ENCODE measurements at regions not wholly inside any gene's neighbourhood (a gene's known extent, or its start where the extent isn't known, plus 50 kb on each side); places are given as distances from the start of the nearest gene placed in this dataset.

DNA sequence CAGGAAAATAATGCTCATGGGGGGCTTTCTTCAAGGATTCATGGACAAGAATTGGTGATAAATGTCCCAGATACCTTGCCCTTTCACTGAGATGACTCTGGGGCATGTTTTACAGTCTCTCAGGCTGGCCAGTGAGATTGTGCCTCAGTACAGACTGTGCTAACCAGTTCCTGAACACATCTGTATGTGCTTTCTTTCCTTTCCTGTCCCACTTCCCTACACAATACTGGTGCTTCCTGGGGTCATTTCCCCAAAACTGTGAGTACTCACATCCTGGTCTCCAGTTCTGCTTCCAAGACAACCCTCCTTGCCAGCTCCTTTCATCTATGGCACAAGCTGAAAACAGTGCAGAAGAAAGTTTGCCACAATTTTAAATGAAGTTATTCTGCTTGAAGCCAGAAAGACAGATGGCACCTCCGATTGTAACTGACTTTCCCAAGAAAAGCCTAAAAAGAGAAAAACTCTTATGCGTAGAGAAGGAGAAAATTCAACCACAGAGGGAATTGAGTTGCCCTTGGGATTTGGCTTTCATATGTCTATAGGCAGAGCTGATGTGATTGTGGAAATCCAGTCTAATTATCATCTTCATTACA, 134.7 kb downstream of the DRD1 start:
- ATAC-seq = no peak
- TF ChIP-seq ESRRG (CRISPR knock-in tag; IDR thresholded peaks at IDR 0.05) = no peak
- no peak for TF ChIP-seq RARB (CRISPR knock-in tag; IDR thresholded peaks at IDR 0.05)
- TF ChIP-seq ZNF70 (CRISPR knock-in tag; IDR thresholded peaks at IDR 0.05) = no peak
- TF ChIP-seq, protein P1, sequence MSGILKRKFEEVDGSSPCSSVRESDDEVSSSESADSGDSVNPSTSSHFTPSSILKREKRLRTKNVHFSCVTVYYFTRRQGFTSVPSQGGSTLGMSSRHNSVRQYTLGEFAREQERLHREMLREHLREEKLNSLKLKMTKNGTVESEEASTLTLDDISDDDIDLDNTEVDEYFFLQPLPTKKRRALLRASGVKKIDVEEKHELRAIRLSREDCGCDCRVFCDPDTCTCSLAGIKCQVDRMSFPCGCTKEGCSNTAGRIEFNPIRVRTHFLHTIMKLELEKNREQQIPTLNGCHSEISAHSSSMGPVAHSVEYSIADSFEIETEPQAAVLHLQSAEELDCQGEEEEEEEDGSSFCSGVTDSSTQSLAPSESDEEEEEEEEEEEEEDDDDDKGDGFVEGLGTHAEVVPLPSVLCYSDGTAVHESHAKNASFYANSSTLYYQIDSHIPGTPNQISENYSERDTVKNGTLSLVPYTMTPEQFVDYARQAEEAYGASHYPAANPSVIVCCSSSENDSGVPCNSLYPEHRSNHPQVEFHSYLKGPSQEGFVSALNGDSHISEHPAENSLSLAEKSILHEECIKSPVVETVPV (CRISPR knock-in tag; IDR thresholded peaks at IDR 0.05) = no peak
- TF ChIP-seq TCF4 (CRISPR knock-in tag; IDR thresholded peaks at IDR 0.05; ENCODE audit: borderline replicate concordance) = no peak
- no peak for TF ChIP-seq TOX (CRISPR knock-in tag; IDR thresholded peaks at IDR 0.05; ENCODE audit: borderline replicate concordance)
- TF ChIP-seq, protein P2, sequence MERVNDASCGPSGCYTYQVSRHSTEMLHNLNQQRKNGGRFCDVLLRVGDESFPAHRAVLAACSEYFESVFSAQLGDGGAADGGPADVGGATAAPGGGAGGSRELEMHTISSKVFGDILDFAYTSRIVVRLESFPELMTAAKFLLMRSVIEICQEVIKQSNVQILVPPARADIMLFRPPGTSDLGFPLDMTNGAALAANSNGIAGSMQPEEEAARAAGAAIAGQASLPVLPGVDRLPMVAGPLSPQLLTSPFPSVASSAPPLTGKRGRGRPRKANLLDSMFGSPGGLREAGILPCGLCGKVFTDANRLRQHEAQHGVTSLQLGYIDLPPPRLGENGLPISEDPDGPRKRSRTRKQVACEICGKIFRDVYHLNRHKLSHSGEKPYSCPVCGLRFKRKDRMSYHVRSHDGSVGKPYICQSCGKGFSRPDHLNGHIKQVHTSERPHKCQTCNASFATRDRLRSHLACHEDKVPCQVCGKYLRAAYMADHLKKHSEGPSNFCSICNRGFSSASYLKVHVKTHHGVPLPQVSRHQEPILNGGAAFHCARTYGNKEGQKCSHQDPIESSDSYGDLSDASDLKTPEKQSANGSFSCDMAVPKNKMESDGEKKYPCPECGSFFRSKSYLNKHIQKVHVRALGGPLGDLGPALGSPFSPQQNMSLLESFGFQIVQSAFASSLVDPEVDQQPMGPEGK (CRISPR knock-in tag; IDR thresholded peaks at IDR 0.05; ENCODE audit: borderline replicate concordance) = no peak
- no peak for TF ChIP-seq ZNF565 (CRISPR knock-in tag; conservative IDR thresholded peaks at IDR 0.05; ENCODE audit: low read depth)
- TF ChIP-seq SNAI2 (CRISPR knock-in tag; IDR thresholded peaks at IDR 0.05) = no peak
- TF ChIP-seq, protein P3, sequence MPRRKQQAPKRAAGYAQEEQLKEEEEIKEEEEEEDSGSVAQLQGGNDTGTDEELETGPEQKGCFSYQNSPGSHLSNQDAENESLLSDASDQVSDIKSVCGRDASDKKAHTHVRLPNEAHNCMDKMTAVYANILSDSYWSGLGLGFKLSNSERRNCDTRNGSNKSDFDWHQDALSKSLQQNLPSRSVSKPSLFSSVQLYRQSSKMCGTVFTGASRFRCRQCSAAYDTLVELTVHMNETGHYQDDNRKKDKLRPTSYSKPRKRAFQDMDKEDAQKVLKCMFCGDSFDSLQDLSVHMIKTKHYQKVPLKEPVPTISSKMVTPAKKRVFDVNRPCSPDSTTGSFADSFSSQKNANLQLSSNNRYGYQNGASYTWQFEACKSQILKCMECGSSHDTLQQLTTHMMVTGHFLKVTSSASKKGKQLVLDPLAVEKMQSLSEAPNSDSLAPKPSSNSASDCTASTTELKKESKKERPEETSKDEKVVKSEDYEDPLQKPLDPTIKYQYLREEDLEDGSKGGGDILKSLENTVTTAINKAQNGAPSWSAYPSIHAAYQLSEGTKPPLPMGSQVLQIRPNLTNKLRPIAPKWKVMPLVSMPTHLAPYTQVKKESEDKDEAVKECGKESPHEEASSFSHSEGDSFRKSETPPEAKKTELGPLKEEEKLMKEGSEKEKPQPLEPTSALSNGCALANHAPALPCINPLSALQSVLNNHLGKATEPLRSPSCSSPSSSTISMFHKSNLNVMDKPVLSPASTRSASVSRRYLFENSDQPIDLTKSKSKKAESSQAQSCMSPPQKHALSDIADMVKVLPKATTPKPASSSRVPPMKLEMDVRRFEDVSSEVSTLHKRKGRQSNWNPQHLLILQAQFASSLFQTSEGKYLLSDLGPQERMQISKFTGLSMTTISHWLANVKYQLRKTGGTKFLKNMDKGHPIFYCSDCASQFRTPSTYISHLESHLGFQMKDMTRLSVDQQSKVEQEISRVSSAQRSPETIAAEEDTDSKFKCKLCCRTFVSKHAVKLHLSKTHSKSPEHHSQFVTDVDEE (CRISPR knock-in tag; IDR thresholded peaks at IDR 0.05) = no peak
- TF ChIP-seq ARNTL (CRISPR knock-in tag; IDR thresholded peaks at IDR 0.05; ENCODE audit: borderline replicate concordance, low read depth) = no peak
- no peak for TF ChIP-seq BACH2 (CRISPR knock-in tag; IDR thresholded peaks at IDR 0.05; ENCODE audit: borderline replicate concordance)
- no peak for TF ChIP-seq PPARA (CRISPR knock-in tag; IDR thresholded peaks at IDR 0.05; ENCODE audit: borderline replicate concordance)
- no peak for TF ChIP-seq CSDC2 (CRISPR knock-in tag; IDR thresholded peaks at IDR 0.05)
- TF ChIP-seq OSR1 (CRISPR knock-in tag; IDR thresholded peaks at IDR 0.05) = no peak
- TF ChIP-seq ZNF8 (CRISPR knock-in tag; IDR thresholded peaks at IDR 0.05) = no peak
- TF ChIP-seq POU6F1 (CRISPR knock-in tag; IDR thresholded peaks at IDR 0.05; ENCODE audit: borderline replicate concordance, low read depth) = no peak
- TF ChIP-seq ZFP3 (CRISPR knock-in tag; IDR thresholded peaks at IDR 0.05) = no peak
- TF ChIP-seq ISL1 (CRISPR knock-in tag; IDR thresholded peaks at IDR 0.05) = no peak
- TF ChIP-seq CREB5 (CRISPR knock-in tag; IDR thresholded peaks at IDR 0.05; ENCODE audit: low read depth) = no peak

DNA sequence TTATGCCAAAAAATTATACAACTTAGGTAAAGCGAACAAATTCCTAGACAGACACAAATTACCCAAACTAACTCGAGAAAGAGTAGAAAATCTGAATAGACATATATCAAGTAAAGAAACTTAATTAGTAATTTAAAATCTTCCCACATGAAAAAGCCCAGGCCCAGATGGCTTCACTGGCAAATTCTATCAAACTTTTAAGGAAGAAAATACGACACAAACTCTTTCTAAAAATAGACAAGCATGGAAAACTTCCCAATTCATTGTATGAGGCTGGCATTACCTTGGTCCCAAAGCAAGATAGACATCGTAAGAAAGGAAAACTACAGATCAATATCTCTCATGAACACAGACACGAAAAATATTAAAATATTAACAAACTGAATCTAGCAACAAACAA, 135.3 kb downstream of the DRD1 start:
- ATAC-seq = no peak
- TF ChIP-seq ZNF565 (CRISPR knock-in tag; conservative IDR thresholded peaks at IDR 0.05; ENCODE audit: low read depth) = no peak
- no peak for TF ChIP-seq PPARA (CRISPR knock-in tag; IDR thresholded peaks at IDR 0.05; ENCODE audit: borderline replicate concordance)
- TF ChIP-seq ISL1 (CRISPR knock-in tag; IDR thresholded peaks at IDR 0.05) = no peak
- no peak for TF ChIP-seq ZC3H10 (CRISPR knock-in tag; IDR thresholded peaks at IDR 0.05)
- TF ChIP-seq POU6F1 (CRISPR knock-in tag; IDR thresholded peaks at IDR 0.05; ENCODE audit: borderline replicate concordance, low read depth) = no peak
